Hematopoietic multipotent progenitor cell (in vitro differentiated cells): ENCODE measurements at regions not wholly inside any gene's neighbourhood (a gene's known extent, or its start where the extent isn't known, plus 50 kb on each side); places are given as distances from the start of the nearest gene placed in this dataset.

Experiments used
- DNase-seq, 3 donors: peaks; one replicate each; pipeline ENCODE4 v3.0.0-alpha.2; 2011 to 2015; ENCODE audit warnings: low read depth in 2 of 3, low spot score in 2 of 3

- no peak for DNase-seq
These were observed 129.7 kb upstream of the THBS1 start for GRCh38 chr15:39451121-39451688.

DNA sequence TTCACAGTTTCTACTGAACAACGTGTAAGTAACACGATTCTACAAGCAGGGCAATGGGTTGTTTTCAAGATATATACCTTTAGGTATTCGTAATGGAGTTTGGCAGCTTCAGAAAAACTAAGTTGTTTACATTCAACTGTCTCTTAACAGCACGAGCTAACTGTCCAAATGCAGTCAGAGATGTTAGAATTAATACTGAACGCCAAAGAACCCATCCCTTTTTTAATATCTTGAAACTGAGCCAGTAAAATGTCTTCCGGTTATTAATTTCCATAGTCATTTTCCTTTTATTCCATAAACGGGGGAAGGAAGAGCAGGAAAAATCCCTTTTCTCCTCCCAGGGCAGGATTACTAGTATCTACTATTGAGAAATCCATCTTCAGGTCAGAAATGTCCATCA is 129.0 kb upstream of the THBS1 start:
- no peak for DNase-seq

DNA sequence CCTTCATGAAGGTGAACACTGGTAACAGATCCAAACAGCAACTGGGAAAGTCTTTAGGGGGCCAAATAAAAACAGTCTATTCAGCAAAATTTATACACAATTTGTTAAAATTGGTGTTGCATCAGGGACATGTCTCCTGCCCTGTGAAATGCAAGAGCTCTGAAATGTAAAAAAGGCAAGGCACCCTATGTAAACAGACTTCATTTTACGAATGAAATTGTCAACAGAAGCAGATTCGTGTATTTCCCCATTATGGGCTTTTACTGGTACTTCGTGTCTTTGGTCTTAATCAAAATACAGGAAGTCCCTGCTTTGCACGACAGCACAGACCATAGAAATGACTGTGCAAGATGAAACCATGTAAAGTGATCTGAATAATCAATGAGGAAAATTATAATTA is 127.3 kb upstream of the THBS1 start:
- peak in 2 of 3 donors; percentile 59 to 80 for DNase-seq

DNA sequence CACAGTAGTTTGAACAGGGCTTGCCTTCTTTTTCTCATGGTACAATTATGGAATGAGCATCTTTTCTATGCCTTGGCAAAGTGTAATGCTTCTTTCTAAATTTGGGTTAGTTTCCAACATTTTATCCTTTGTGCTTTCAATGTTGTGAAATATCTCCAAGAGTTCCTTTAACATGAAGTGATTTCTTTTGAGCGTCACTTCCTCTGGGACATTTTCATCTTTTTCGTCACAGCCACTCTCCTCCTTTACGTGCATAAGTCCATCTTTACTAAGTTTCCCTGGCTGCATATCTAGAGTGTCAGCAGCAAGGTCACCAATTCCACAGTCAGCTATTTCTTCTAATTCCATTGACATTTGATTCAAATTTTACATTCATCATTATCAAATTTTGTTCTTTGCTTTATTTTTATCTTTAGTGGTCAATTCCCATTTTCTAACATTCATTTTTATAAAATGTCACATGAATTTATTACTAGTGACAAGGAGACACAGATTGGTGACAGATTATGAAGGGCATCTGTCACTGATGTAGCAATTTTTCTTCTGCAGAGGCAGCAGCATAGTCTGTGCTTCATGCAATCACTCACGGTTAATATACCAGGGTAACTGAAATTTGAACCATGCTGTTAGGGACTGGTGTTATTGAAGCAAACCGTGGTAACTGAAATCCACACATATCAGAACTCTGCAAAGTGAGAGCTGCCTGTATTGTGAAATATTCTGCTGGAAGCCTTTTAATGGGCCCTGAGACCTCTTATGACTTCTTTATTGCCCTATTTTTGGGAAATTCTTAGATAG is 126.5 kb upstream of the THBS1 start:
- DNase-seq: no peak

GRCh38 chr15:39455471-39455991 is 125.3 kb upstream of the THBS1 start:
- no peak for DNase-seq

DNA sequence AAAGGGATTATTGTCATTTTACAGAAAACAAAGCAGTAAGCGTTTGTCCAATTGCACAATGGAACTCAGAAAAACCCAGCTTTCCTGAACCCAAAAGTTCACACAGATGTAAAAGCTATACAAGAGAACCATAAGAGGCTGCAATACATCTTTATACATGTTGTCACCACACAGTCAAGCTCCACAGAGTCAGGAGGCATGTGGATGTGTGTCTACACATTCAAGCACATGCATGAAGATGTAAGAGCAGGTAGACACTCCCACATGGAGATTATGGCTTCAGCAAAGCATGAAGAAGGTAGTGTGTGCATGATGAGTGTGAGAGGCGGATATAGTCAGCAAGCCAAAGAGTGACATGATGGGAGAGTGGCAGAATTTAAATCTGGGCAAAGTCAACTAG is 124.7 kb upstream of the THBS1 start:
- no peak for DNase-seq

DNA sequence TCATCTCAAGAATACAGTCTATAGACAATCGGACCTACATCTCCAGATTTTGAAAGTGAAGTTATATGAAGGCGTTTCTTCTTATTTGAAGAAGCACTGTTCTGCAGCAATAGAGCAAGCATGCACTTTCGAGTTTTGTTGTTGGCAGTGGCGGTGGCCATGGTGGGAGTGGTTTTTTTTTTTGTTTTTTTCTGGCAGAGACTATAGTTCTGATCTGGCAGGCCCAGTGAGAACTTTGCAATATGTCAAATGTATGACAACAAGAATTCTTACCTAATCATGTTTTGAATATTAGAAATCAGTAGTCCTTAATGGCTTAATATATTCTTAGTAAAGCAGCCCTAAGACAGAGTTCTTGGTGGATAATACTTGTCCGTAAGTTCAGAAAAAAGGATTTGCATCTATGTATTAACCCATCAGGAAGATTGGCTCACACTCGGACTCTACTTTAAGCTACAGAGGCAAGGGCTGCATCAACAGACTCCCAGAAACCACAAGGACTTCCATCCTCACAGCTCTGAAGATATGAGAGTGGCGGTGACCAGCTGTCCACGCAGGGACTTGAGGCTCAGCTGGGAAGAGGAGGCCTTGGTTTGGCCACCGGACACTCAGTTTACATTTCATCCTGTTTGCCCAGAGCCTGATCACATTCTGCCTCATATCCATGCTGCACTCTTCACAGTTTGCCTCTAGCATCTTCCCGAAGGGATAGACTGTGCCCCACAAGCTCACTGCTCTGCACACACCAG is 124.1 kb upstream of the THBS1 start:
- DNase-seq: no peak

GRCh38 chr15:39458131-39458530 is 122.7 kb upstream of the THBS1 start:
- no peak for DNase-seq

DNA sequence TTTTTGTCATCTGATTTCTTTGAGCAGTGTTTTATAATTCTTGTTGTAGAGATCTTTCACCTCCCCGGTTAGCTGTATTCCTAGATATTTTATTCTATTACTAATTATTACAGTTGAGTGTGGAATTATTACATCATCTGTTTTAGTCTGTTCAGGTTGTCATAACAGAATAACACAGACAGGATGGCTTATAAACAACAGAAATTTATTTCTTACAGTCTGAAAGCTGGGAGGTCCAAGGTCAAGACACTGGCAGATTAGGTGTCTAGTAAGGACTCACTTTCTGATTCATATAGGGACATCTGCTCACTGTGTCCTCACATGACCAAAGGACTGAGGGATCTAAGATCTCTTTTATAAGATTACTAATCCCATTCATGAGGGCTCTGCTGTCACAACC is 121.3 kb upstream of the THBS1 start:
- DNase-seq: no peak

DNA sequence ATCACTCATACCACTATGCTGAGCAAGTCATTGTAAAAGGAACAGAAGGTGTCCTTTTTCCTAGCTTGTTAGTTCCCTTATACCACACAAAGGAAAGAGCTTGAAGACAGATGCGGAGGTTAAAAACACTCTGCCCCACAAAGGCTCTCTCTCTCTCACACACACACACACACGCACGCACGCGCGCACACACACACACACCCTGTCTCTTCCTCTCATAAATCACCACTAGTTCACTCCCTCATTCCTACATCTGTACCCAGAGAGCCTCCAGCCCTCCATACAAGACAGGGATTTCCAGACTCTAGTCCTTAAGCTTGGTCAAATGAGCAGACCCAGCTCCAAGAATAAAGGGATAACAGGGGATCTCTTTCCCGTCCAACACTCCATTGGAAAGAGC is 120.1 kb upstream of the THBS1 start:
- DNase-seq: no peak

DNA sequence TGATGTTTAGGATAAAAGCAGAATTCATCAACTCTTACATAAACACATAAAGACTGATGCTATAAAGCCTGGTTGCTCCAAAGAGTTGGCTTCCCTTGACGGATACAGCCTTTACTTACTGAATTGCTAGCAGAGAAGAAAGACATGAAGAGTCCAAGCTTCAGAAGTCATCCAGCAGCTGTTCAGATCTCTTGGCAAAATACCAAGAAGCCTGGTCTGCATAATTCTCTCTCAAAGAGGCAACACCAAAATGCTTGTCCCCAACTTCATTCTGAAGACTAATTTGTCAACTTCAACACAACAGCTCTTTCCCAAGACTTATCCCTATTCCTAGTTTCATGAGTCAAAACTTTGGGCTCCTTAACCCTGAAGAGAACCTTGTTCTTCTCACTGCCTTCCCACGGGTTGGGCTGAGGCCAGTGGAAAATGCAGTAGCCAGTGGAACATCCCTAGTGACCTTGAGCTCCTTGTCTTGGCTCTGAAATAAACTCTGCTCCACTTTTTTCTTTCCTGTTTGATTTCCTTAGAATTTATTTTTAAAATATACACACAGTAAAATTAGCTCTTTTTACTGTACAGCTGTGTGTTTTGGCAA is 119.2 kb upstream of the THBS1 start:
- DNase-seq: no peak

- no peak for DNase-seq
These were observed 118.2 kb upstream of the THBS1 start for GRCh38 chr15:39462691-39463090.

DNA sequence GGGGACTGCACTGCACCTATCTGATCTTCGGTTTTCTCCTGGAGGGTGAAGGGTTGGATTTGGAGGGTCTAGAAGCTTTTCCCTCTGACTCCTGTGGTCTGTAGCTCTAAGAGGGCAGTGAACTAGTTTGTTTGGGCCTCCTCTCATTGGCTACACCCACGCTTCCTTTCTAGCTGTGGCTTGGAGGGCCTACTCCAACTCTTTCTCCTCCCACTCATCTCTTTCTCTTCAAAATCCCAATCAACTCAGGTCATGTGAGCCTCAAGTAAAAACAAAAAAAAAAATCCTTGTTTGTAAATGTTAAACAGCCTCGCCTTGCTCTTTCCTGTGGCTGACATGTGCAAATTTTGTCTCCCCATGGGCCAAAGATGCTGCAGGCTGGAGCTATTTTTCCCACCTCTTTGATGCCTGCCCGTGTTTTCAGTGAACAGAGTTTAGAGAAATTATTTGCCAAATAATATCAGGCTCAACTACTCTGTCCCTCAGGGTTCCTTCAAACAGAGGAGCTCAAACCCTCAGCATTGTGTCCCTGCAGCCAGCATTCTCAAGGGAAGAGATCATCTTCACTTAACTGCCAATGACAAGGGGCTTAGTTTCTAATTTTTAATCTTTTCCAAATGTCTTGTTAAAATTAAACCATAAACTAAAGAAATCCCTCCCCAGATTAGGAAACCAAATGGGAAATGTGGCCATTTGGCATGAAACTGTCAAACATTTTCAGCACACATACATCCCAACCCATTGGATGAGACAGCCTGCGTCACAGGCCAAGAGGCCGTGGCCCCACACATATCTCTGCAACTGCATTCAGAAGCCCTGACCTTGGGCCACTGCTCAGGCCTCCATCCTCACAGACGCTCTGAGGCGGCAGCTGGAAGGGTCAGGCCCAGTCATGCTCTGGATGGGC is 114.8 kb upstream of the THBS1 start:
- DNase-seq: no peak

GRCh38 chr15:39466750-39467105 is 114.2 kb upstream of the THBS1 start:
- no peak for DNase-seq

DNA sequence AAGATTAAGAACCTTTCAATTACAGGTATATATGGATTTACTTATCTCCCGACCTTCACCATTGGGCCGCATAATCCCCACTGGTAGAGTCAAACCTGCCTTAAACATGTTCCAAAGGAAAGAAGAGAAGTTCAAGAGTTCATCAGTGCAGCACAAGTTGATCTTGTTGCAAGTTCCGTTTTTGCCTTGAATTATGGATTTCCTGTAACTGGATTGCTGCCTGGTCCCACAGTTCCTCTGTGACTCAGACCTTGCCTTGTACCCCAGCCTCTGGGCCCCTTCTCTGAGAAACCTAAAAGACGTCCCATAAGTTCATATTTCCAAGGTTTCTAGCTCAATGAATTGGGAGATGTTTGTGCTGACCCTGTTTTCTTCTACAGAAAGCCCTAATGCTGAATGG is 112.5 kb upstream of the THBS1 start:
- DNase-seq: peak in 2 of 3 donors; percentile 54 to 80

- no peak for DNase-seq
These were observed 112.1 kb upstream of the THBS1 start for GRCh38 chr15:39468828-39469227.

GRCh38 chr15:39471785-39472574 is 108.9 kb upstream of the THBS1 start:
- DNase-seq: no peak

- DNase-seq: no peak
These were observed 108.1 kb upstream of the THBS1 start for GRCh38 chr15:39472621-39473297.
